Effector memory CD4-positive, alpha-beta T cell (primary cell): ENCODE measurements at regions not wholly inside any gene's neighbourhood (a gene's known extent, or its start where the extent isn't known, plus 50 kb on each side); places are given as distances from the start of the nearest gene placed in this dataset.
A peak's percentile ranks its signal among the peaks of the same experiment; 100 is the strongest.

Experiments
- DNase-seq, 3 donors: peaks; one replicate each; pipeline ENCODE4 v3.0.0-alpha.2; 2020
- H3K27ac ChIP-seq: 2 replicates; pipeline ENCODE4 v1.7.0; 2013; ENCODE audit warnings: mild to moderate bottlenecking, low read length, moderate library complexity; ENCODE audit not compliant: insufficient read depth, poor library complexity, severe bottlenecking
- H3K27me3 ChIP-seq: replicated peaks from 2 replicates; pipeline ENCODE4 v1.7.0; 2013; ENCODE audit warnings: mild to moderate bottlenecking, low read length; ENCODE audit not compliant: insufficient read depth, control insufficient read depth, poor library complexity, severe bottlenecking
- H3K36me3 ChIP-seq: 2 replicates; pipeline ENCODE4 v1.7.0; 2013; ENCODE audit warnings: mild to moderate bottlenecking, low read length, moderate library complexity; ENCODE audit not compliant: control insufficient read depth, insufficient read depth
- H3K4me1 ChIP-seq: 2 replicates; pipeline ENCODE4 v1.7.0; 2013; ENCODE audit warnings: low read length, mild to moderate bottlenecking; ENCODE audit not compliant: control insufficient read depth, insufficient read depth, poor library complexity, severe bottlenecking
- H3K4me3 ChIP-seq: 2 replicates; pipeline ENCODE4 v1.7.0; 2013; ENCODE audit warnings: low read length, low read depth, mild to moderate bottlenecking; ENCODE audit not compliant: insufficient read depth, poor library complexity, severe bottlenecking
- H3K9me3 ChIP-seq: 2 replicates; pipeline ENCODE4 v1.7.0; 2013; ENCODE audit warnings: mild to moderate bottlenecking, low read length, moderate library complexity; ENCODE audit not compliant: control insufficient read depth

GRCh38 chr10:116792817-116793216, 50.5 kb upstream of the HSPA12A start:
- Histone ChIP-seq H3K27ac (no peak overlapping the region), H3K36me3 (no peaks in the 10 kb centered on the region), H3K4me1 (peaks cover under 1% of the 10 kb centered on the region), H3K27me3 (no peaks in the 10 kb centered on the region), H3K4me3 (no peak overlapping the region), H3K9me3 (no peaks in the 10 kb centered on the region)
- DNase-seq: no peak

GRCh38 chr10:116796469-116796868, 52.8 kb upstream of the ENO4 start:
- Histone ChIP-seq H3K9me3 (no peaks in the 10 kb centered on the region), H3K4me3 (no peak overlapping the region), H3K27me3 (no peaks in the 10 kb centered on the region), H3K36me3 (no peaks in the 10 kb centered on the region), H3K4me1 (no peaks in the 10 kb centered on the region), H3K27ac (no peak overlapping the region)
- DNase-seq: no peak

- Histone ChIP-seq H3K4me3 (no peak overlapping the region), H3K9me3 (no peaks in the 10 kb centered on the region), H3K36me3 (no peaks in the 10 kb centered on the region), H3K27ac (no peak overlapping the region), H3K27me3 (no peaks in the 10 kb centered on the region), H3K4me1 (no peaks in the 10 kb centered on the region)
- DNase-seq: peak; percentile 7 to 44 (median 33)
These were observed 52.3 kb upstream of the ENO4 start for GRCh38 chr10:116796910-116797513.

DNA sequence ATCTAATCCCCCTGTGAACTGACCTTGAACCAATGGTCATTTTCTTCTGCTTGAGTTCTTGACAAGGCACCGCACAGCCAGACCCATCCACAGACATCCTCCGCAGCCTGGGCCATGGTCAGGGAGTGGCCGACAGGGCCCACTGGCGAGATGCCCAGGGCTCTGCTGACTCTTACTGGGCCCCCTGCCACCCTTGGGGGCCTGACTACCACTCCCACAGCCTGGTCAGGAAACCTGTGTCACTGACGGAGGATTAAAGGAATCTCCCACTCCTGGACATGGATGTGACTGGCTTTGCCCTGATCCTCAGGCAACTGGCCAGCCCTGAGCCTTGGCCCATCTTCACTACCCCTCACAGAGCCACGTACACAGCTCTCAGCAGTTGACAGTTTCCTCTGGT, 50.4 kb upstream of the ENO4 start:
- Histone ChIP-seq H3K4me3 (no peak overlapping the region), H3K27me3 (no peaks in the 10 kb centered on the region), H3K4me1 (no peaks in the 10 kb centered on the region), H3K9me3 (no peaks in the 10 kb centered on the region), H3K36me3 (no peaks in the 10 kb centered on the region), H3K27ac (no peak overlapping the region)
- no peak for DNase-seq
